K562 (cell line): ENCODE measurements at regions not wholly inside any gene's neighbourhood (a gene's known extent, or its start where the extent isn't known, plus 50 kb on each side); places are given as distances from the start of the nearest gene placed in this dataset.
"Not testable (repeated sequence)": the region's sequence is repeated elsewhere in the genome, so short reads cannot be mapped to it uniquely, and the experiment has no call there.

Experiments used
- CBX3 ChIP-seq, 2 experiments: IDR thresholded peaks; 1 replicate in 1 of 2; 2 replicates in 1 of 2; pipeline ENCODE4 v1.6.1; 2012; ENCODE audit warnings: inconsistent platforms in 2 of 2, low read length in 2 of 2, borderline replicate concordance in 1 of 2, control low read depth in 1 of 2
- CTBP1 ChIP-seq: fragments of 450-650 bp; IDR thresholded peaks from 2 replicates; pipeline ENCODE4 v1.6.1; 2016; ENCODE audit warnings: borderline replicate concordance
- CTCF ChIP-seq, 3 experiments: IDR thresholded peaks in 2 of 3; conservative IDR thresholded peaks in 1 of 3; 2 replicates each; pipeline ENCODE4 v1.5.1; 2011 to 2012; ENCODE audit warnings: low read length in 3 of 3, mild to moderate bottlenecking in 3 of 3, control low read depth in 2 of 3, improper control_type of control experiment in 1 of 3, inconsistent platforms in 1 of 3, low read depth in 1 of 3, mixed read lengths in 1 of 3, moderate library complexity in 1 of 3; ENCODE audit not compliant: insufficient read depth in 2 of 3
- FOXP1 ChIP-seq: sonication (generic); formaldehyde crosslinking; IDR thresholded peaks from 2 replicates; pipeline ENCODE4 v1.8.0; 2022; ENCODE audit warnings: mild to moderate bottlenecking, missing genetic modification reagents
- HDAC1 ChIP-seq, 2 experiments: fragments of 450-650 bp; IDR thresholded peaks; 2 replicates each; pipeline ENCODE4 v1.6.1; 2016 to 2017; ENCODE audit warnings: inconsistent platforms in 1 of 2, mild to moderate bottlenecking in 1 of 2, moderate library complexity in 1 of 2
- SOX6 ChIP-seq: fragments of 450-650 bp; IDR thresholded peaks from 2 replicates; pipeline ENCODE4 v1.6.1; 2014; ENCODE audit warnings: mild to moderate bottlenecking
- TAF1 ChIP-seq: IDR thresholded peaks from 2 replicates; pipeline ENCODE4 v1.6.1; 2011; ENCODE audit warnings: mild to moderate bottlenecking, low read length, moderate library complexity; ENCODE audit not compliant: insufficient read depth, control insufficient read depth, severe bottlenecking; ENCODE audit errors: extremely low read depth
- YBX1 ChIP-seq: fragments of 450-650 bp; IDR thresholded peaks from 2 replicates; pipeline ENCODE4 v1.7.1; 2016; ENCODE audit warnings: mild to moderate bottlenecking
- TF ChIP-seq, protein P1 (sequence below): sonication (generic); formaldehyde crosslinking; IDR thresholded peaks from 2 replicates; pipeline ENCODE4 v1.8.1; 2022; ENCODE audit warnings: missing genetic modification reagents
- TF ChIP-seq, protein P2 (sequence below): fragments of 250-450 bp; sonication (Bioruptor Pico); IDR thresholded peaks from 2 replicates; pipeline ENCODE4 v1.8.0; 2022; ENCODE audit warnings: moderate library complexity, mild to moderate bottlenecking, inconsistent platforms
- TF ChIP-seq, protein P3 (sequence below): sonication (generic); formaldehyde crosslinking; IDR thresholded peaks from 2 replicates; pipeline ENCODE4 v1.5.0; 2020; ENCODE audit warnings: missing genetic modification reagents

DNA sequence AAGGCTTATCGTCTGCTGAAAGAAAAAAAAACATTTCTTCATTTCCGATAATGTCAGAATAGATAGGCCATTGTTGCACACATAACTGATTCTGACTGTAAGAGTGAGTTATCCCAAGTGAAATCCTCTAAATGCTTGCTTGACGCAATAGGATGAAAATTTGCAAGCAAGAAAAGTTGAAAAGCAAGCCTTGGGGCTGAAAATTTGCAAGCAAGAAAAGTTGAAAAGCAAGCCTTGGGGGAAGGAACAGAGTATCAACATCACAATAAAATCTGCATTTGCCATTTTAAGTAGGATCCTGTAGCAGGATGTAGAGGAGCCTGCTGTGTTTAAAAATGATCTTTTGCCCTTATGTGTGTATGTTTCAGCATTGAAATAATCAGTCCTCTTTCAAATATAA, 424.4 kb downstream of the KCNJ18 start:
- TF ChIP-seq HDAC1 (IDR thresholded peaks at IDR 0.05); CTBP1; CTCF (IDR thresholded peaks at IDR 0.05 in 2 of 3, conservative IDR thresholded peaks at IDR 0.05 in 1 of 3; ENCODE audit: insufficient read depth in 2 of 3, low read depth in 1 of 3, low read length in 3 of 3); CBX3 (IDR thresholded peaks at IDR 0.05; ENCODE audit: borderline replicate concordance in 1 of 2, low read length in 2 of 2); YBX1; FOXP1 (CRISPR knock-in tag); TAF1; SOX6: not testable (repeated sequence)
- TF ChIP-seq, protein P1, sequence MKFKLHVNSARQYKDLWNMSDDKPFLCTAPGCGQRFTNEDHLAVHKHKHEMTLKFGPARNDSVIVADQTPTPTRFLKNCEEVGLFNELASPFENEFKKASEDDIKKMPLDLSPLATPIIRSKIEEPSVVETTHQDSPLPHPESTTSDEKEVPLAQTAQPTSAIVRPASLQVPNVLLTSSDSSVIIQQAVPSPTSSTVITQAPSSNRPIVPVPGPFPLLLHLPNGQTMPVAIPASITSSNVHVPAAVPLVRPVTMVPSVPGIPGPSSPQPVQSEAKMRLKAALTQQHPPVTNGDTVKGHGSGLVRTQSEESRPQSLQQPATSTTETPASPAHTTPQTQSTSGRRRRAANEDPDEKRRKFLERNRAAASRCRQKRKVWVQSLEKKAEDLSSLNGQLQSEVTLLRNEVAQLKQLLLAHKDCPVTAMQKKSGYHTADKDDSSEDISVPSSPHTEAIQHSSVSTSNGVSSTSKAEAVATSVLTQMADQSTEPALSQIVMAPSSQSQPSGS (CRISPR knock-in tag): not testable (repeated sequence)
- TF ChIP-seq, protein P2, sequence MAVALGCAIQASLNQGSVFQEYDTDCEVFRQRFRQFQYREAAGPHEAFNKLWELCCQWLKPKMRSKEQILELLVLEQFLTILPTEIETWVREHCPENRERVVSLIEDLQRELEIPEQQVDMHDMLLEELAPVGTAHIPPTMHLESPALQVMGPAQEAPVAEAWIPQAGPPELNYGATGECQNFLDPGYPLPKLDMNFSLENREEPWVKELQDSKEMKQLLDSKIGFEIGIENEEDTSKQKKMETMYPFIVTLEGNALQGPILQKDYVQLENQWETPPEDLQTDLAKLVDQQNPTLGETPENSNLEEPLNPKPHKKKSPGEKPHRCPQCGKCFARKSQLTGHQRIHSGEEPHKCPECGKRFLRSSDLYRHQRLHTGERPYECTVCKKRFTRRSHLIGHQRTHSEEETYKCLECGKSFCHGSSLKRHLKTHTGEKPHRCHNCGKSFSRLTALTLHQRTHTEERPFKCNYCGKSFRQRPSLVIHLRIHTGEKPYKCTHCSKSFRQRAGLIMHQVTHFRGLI (CRISPR knock-in tag): not testable (repeated sequence)
- TF ChIP-seq, protein P3, sequence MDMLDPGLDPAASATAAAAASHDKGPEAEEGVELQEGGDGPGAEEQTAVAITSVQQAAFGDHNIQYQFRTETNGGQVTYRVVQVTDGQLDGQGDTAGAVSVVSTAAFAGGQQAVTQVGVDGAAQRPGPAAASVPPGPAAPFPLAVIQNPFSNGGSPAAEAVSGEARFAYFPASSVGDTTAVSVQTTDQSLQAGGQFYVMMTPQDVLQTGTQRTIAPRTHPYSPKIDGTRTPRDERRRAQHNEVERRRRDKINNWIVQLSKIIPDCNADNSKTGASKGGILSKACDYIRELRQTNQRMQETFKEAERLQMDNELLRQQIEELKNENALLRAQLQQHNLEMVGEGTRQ (CRISPR knock-in tag): not testable (repeated sequence)
